OCI-LY3 (cell line): ENCODE measurements at regions not wholly inside any gene's neighbourhood (a gene's known extent, or its start where the extent isn't known, plus 50 kb on each side); places are given as distances from the start of the nearest gene placed in this dataset.

Source experiments
- H2AFZ ChIP-seq: fragments of 200-600, 300-600 bp; shearing (Covaris generic); 2 replicates; pipeline ENCODE4 v1.6.0; 2014; ENCODE audit warnings: antibody characterized with exemption, low read depth, low read length
- H3K27ac ChIP-seq: fragments of 200-600, 300-600 bp; sonication (generic); 2 replicates; pipeline ENCODE4 v1.5.1; 2014; ENCODE audit warnings: mild to moderate bottlenecking, low read length, moderate library complexity, mixed read lengths
- H3K27me3 ChIP-seq: fragments of 200-600, 300-600 bp; sonication (generic); 2 replicates; pipeline ENCODE4 v1.6.1; 2014; ENCODE audit warnings: low read depth, low read length, mixed read lengths
- H3K36me3 ChIP-seq: fragments of 200-600, 300-600 bp; sonication (generic); replicated peaks from 2 replicates; pipeline ENCODE3; 2014; ENCODE audit warnings: low read depth, low read length, mixed read lengths
- H3K4me1 ChIP-seq: fragments of 300-600, 200-600 bp; sonication (generic); 2 replicates; pipeline ENCODE4 v1.6.1; 2014; ENCODE audit warnings: low read length, mixed read lengths
- H3K4me2 ChIP-seq: fragments of 200-600, 300-600 bp; sonication (generic); 2 replicates; pipeline ENCODE4 v1.6.1; 2014; ENCODE audit warnings: low read length, mixed read lengths
- H3K4me3 ChIP-seq: fragments of 300-600, 200-600 bp; sonication (generic); 2 replicates; pipeline ENCODE4 v1.5.1; 2014; ENCODE audit warnings: antibody characterized with exemption, mild to moderate bottlenecking, low read length, moderate library complexity
- H3K79me2 ChIP-seq: fragments of 300-600, 200-600 bp; shearing (Covaris generic); 2 replicates; pipeline ENCODE4 v1.6.1; 2014; ENCODE audit warnings: mild to moderate bottlenecking, low read length, mixed read lengths
- H3K9ac ChIP-seq: fragments of 300-600, 200-600 bp; shearing (Covaris generic); 2 replicates; pipeline ENCODE4 v1.6.0; 2014; ENCODE audit warnings: mild to moderate bottlenecking, low read length, moderate library complexity
- H3K9me3 ChIP-seq: fragments of 200-600, 300-600 bp; shearing (Covaris generic); 2 replicates; pipeline ENCODE4 v1.6.1; 2014; ENCODE audit warnings: low read length, mixed read lengths; ENCODE audit not compliant: insufficient read depth
- H4K20me1 ChIP-seq: fragments of 200-600, 300-600 bp; sonication (generic); 2 replicates; pipeline ENCODE4 v1.6.1; 2016; ENCODE audit warnings: low read length, mixed read lengths; ENCODE audit not compliant: insufficient read depth
- EZH2phosphoT487 ChIP-seq: fragments of 200-600 bp; shearing (Covaris generic); IDR thresholded peaks from 2 replicates; pipeline ENCODE4 v1.6.1; 2018; ENCODE audit warnings: antibody characterized with exemption, mixed run types, low read depth
- TF ChIP-seq, protein P1 (sequence below): fragments of 200-600, 300-600 bp; sonication (generic); IDR thresholded peaks from 2 replicates; pipeline ENCODE4 v1.5.1; 2014; ENCODE audit warnings: antibody characterized with exemption, low read length, low read depth

DNA sequence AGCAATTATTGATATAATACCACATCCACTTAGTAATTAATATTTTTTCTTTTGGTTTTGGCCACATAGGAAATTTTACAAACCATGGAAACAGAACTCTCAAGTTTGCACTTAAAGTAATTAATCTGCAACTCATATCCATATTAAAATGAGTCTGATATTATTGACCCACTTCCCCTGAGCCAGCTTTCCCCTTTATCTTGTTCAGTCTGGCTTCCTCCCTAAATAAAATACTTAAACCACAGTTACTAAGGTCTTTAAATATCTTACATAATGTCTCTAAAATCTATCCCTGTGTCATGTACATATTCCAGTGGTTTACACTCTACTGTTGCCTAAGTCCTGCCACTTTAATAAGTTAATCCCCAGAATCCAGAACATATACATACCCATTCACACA lies 564.9 kb upstream of the FSHR start:
- H3K79me2 ChIP-seq = no peaks in the 10 kb centered on the region
- no peaks in the 10 kb centered on the region for H3K9me3 ChIP-seq
- no peak overlapping the region for H3K27ac ChIP-seq
- no peaks in the 10 kb centered on the region for H4K20me1 ChIP-seq
- no peak overlapping the region for H3K4me3 ChIP-seq
- no peak overlapping the region for H3K4me2 ChIP-seq
- H3K27me3 ChIP-seq = no peaks in the 10 kb centered on the region
- no peaks in the 10 kb centered on the region for H3K36me3 ChIP-seq
- H3K9ac ChIP-seq = no peak overlapping the region
- no peaks in the 10 kb centered on the region for H3K4me1 ChIP-seq
- no peak overlapping the region for H2AFZ ChIP-seq
- TF ChIP-seq EZH2phosphoT487 = no peak
- TF ChIP-seq, protein P1, sequence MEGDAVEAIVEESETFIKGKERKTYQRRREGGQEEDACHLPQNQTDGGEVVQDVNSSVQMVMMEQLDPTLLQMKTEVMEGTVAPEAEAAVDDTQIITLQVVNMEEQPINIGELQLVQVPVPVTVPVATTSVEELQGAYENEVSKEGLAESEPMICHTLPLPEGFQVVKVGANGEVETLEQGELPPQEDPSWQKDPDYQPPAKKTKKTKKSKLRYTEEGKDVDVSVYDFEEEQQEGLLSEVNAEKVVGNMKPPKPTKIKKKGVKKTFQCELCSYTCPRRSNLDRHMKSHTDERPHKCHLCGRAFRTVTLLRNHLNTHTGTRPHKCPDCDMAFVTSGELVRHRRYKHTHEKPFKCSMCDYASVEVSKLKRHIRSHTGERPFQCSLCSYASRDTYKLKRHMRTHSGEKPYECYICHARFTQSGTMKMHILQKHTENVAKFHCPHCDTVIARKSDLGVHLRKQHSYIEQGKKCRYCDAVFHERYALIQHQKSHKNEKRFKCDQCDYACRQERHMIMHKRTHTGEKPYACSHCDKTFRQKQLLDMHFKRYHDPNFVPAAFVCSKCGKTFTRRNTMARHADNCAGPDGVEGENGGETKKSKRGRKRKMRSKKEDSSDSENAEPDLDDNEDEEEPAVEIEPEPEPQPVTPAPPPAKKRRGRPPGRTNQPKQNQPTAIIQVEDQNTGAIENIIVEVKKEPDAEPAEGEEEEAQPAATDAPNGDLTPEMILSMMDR = no peak

DNA sequence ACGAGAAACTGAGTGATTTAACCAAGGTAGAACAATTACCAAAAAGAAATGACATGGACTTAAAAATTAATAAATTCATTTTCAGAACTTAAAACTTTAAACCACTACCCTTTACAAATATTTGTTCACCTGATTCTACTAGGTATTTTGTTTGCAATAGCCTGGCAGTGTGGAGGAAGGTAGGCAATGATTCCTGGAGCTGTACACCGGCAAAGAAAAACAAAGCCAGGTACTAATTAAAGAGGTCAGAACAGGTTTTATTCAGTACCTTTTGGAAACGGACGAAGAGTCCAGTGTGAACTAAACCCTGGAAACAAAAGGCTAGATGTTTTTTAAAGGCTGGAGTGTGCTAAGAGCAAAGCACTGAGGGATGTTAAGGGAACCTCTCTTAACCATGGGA lies 561.3 kb upstream of the FSHR start:
- Histone ChIP-seq H3K4me1 (no peaks in the 10 kb centered on the region), H2AFZ (no peak overlapping the region), H3K36me3 (no peaks in the 10 kb centered on the region), H3K4me2 (no peak overlapping the region), H3K4me3 (no peak overlapping the region), H3K27ac (no peak overlapping the region), H3K9ac (no peak overlapping the region), H3K79me2 (no peaks in the 10 kb centered on the region), H3K27me3 (no peaks in the 10 kb centered on the region), H3K9me3 (no peaks in the 10 kb centered on the region), H4K20me1 (no peaks in the 10 kb centered on the region)
- TF ChIP-seq, protein P1 = no peak
- no peak for TF ChIP-seq EZH2phosphoT487

DNA sequence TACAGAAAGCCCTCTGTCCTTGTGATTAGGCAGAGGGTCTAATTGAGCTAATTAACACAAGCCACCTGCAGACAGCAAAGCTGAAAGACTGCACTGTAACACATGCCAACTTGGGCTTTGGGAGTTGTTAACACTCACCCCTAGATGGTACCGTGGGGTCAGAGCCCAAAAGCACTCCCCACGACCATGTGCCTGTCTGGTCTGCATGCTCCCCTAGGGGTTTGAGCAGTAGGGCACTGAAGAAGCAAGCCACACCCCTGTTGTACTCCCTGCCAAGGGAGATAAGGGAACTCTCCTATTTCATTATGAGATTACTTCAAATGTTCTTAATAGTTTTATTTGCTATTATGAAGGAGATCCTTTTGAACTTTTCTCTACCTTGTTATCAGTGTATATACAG lies 560.1 kb upstream of the FSHR start:
- no peak overlapping the region for H2AFZ ChIP-seq
- H3K4me3 ChIP-seq = no peak overlapping the region
- H3K9me3 ChIP-seq = no peaks in the 10 kb centered on the region
- H3K27me3 ChIP-seq = no peaks in the 10 kb centered on the region
- H3K9ac ChIP-seq = no peak overlapping the region
- no peak overlapping the region for H3K4me2 ChIP-seq
- no peaks in the 10 kb centered on the region for H4K20me1 ChIP-seq
- no peaks in the 10 kb centered on the region for H3K4me1 ChIP-seq
- H3K36me3 ChIP-seq = no peaks in the 10 kb centered on the region
- TF ChIP-seq EZH2phosphoT487 = no peak
- TF ChIP-seq, protein P1 = no peak
- H3K79me2 ChIP-seq = no peaks in the 10 kb centered on the region
- no peak overlapping the region for H3K27ac ChIP-seq

DNA sequence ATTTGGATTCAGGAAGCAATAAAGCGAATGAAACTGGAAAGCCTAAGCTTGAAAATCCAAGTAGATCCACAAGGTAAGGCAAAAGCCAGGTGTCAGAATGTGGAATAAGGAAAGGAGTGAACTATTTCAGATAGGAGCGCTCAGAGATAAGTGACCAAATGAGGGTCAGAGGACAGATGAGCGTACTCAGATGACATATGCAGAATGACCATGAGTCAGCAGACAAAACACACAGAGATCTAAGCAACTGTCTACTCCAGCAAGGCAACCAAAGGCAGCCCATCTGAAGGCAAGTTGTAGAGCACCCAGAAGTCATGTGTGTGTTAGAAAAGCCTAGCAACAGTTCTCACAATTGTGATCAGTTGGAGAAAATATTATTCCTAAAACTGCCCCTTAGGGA lies 548.4 kb upstream of the FSHR start:
- no peaks in the 10 kb centered on the region for H3K79me2 ChIP-seq
- H3K4me3 ChIP-seq = no peak overlapping the region
- no peaks in the 10 kb centered on the region for H4K20me1 ChIP-seq
- H3K4me2 ChIP-seq = no peak overlapping the region
- no peaks in the 10 kb centered on the region for H3K4me1 ChIP-seq
- no peaks in the 10 kb centered on the region for H3K27me3 ChIP-seq
- no peak overlapping the region for H2AFZ ChIP-seq
- no peaks in the 10 kb centered on the region for H3K9me3 ChIP-seq
- no peaks in the 10 kb centered on the region for H3K36me3 ChIP-seq
- TF ChIP-seq, protein P1 = no peak
- TF ChIP-seq EZH2phosphoT487 = no peak
- no peak overlapping the region for H3K9ac ChIP-seq
- no peak overlapping the region for H3K27ac ChIP-seq
